Esophagus muscularis mucosa (tissue), 4 donors: ENCODE measurements at regions not wholly inside any gene's neighbourhood (a gene's known extent, or its start where the extent isn't known, plus 50 kb on each side); places are given as distances from the start of the nearest gene placed in this dataset.

Experiments
- EP300 ChIP-seq: sonication (generic); formaldehyde crosslinking; IDR thresholded peaks from one replicate; pipeline ENCODE4 v1.6.1; 2017; ENCODE audit warnings: antibody characterized with exemption
- POLR2AphosphoS5 ChIP-seq, 2 donors: sonication (generic); formaldehyde crosslinking; IDR thresholded peaks; one replicate each; pipeline ENCODE4 v1.6.1; 2017; ENCODE audit warnings: antibody characterized with exemption in 2 of 2
- TF ChIP-seq, protein P1 (sequence below), 3 experiments: fragments of 200-600 bp in 2 of 3; fragments of 450-650 bp in 1 of 3; sonication (generic) in 2 of 3; IDR thresholded peaks; one replicate each; pipeline ENCODE4 v1.5.1; 2017 to 2019; ENCODE audit warnings: antibody characterized with exemption in 3 of 3, mild to moderate bottlenecking in 2 of 3, moderate library complexity in 1 of 3

DNA sequence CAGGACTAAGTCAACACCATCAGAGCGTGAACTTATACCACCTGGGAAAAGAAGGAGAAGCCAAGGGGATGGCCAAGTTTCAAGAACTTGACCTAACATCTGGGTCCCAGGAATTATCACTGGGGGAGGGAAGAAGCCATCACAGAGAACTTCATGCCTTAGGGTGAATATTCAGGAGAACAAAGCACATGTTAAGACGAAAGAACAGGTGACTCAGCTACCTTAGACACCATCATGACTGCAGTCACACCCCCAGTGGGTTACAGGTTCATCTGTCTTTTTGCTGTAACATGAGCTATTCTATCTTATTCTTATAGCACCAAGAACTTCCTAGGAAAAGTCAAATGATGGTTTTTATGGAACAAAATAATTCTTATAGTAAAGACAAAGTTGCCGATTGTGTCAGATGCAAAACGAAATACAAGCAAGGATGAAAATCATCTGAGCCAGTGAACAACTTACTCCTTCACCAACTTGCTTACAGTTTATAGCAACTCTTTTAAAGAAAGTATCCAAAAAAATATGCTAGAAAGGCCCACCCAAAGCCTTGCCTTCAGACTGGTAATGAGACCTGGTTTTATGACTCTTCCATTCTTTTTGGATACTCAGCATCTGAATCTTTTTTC is 72.0 kb downstream of the TPRA1 start:
- TF ChIP-seq, protein P1, sequence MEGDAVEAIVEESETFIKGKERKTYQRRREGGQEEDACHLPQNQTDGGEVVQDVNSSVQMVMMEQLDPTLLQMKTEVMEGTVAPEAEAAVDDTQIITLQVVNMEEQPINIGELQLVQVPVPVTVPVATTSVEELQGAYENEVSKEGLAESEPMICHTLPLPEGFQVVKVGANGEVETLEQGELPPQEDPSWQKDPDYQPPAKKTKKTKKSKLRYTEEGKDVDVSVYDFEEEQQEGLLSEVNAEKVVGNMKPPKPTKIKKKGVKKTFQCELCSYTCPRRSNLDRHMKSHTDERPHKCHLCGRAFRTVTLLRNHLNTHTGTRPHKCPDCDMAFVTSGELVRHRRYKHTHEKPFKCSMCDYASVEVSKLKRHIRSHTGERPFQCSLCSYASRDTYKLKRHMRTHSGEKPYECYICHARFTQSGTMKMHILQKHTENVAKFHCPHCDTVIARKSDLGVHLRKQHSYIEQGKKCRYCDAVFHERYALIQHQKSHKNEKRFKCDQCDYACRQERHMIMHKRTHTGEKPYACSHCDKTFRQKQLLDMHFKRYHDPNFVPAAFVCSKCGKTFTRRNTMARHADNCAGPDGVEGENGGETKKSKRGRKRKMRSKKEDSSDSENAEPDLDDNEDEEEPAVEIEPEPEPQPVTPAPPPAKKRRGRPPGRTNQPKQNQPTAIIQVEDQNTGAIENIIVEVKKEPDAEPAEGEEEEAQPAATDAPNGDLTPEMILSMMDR (IDR thresholded peaks at IDR 0.05), result no peak
- TF ChIP-seq POLR2AphosphoS5 (IDR thresholded peaks at IDR 0.05), result no peak
- no peak for TF ChIP-seq EP300
